GF-D8 (cell line): ENCODE measurements at regions not wholly inside any gene's neighbourhood (a gene's known extent, or its start where the extent isn't known, plus 50 kb on each side); places are given as distances from the start of the nearest gene placed in this dataset.

Experiments used
- DNase-seq: peaks from one replicate; lab custom pipeline; 2025; lab: John Stamatoyannopoulos, UW

GRCh38 chr6:110537208-110538123 is 61.1 kb upstream of the SLC22A16 start:
- DNase-seq, result no peak

- DNase-seq, result no peak
These were observed 58.5 kb upstream of the SLC22A16 start for GRCh38 chr6:110534731-110535492.

- no peak for DNase-seq
These were observed 56.0 kb upstream of the SLC22A16 start for GRCh38 chr6:110532431-110532830.

- no peak for DNase-seq
These were observed 54.3 kb upstream of the SLC22A16 start for GRCh38 chr6:110530671-110531070.

- no peak for DNase-seq
These were observed 53.5 kb upstream of the SLC22A16 start for GRCh38 chr6:110529907-110530306.

- peak; percentile 56 for DNase-seq
These were observed 52.9 kb upstream of the SLC22A16 start for GRCh38 chr6:110529355-110529754.

GRCh38 chr6:110528930-110529325 is 52.5 kb upstream of the SLC22A16 start:
- DNase-seq, result no peak

GRCh38 chr6:110528101-110528929 is 51.9 kb upstream of the SLC22A16 start:
- DNase-seq, result no peak

GRCh38 chr6:110527516-110527915 is 51.1 kb upstream of the SLC22A16 start:
- DNase-seq, result no peak

GRCh38 chr6:110526726-110527125 is 50.3 kb upstream of the SLC22A16 start:
- DNase-seq, result no peak
